GM12872 (cell line): ENCODE measurements at regions not wholly inside any gene's neighbourhood (a gene's known extent, or its start where the extent isn't known, plus 50 kb on each side); places are given as distances from the start of the nearest gene placed in this dataset.

ENCODE experiments used
- CTCF ChIP-seq: IDR thresholded peaks from 3 replicates; pipeline ENCODE4 v1.5.1; 2011; ENCODE audit warnings: low read depth, mild to moderate bottlenecking, low read length, moderate library complexity; ENCODE audit not compliant: insufficient read depth

GRCh38 chr6:92126983-92127382 lies 1292.4 kb downstream of the EPHA7 start:
- no peak for TF ChIP-seq CTCF

- no peak for TF ChIP-seq CTCF
These were observed 1293.3 kb downstream of the EPHA7 start for GRCh38 chr6:92126088-92126487.

GRCh38 chr6:92125681-92126080 lies 1293.7 kb downstream of the EPHA7 start:
- TF ChIP-seq CTCF, result no peak

- TF ChIP-seq CTCF, result no peak
These were observed 1295.1 kb downstream of the EPHA7 start for GRCh38 chr6:92124200-92124651.

- no peak for TF ChIP-seq CTCF
These were observed 1296.6 kb downstream of the EPHA7 start for GRCh38 chr6:92122746-92123145.

- no peak for TF ChIP-seq CTCF
These were observed 1298.1 kb downstream of the EPHA7 start for GRCh38 chr6:92121228-92121627.

GRCh38 chr6:92117800-92118199 lies 1301.6 kb downstream of the EPHA7 start:
- no peak for TF ChIP-seq CTCF

- no peak for TF ChIP-seq CTCF
These were observed 1304.6 kb downstream of the EPHA7 start for GRCh38 chr6:92114797-92115196.
